Pancreas (tissue), 10 donors: ENCODE measurements at regions not wholly inside any gene's neighbourhood (a gene's known extent, or its start where the extent isn't known, plus 50 kb on each side); places are given as distances from the start of the nearest gene placed in this dataset.

Source experiments
- ATAC-seq, 4 donors: fragments of 200-7000 bp; cut with Tn5 transposase; one replicate each; pipeline versions ENCODE4 v1.8.0 to v1.9.1; 2020; ENCODE audit warnings: mild to moderate bottlenecking in 4 of 4, moderate library complexity in 4 of 4
- DNase-seq, 6 donors: peaks; one replicate each; pipeline ENCODE4 v3.0.0-alpha.2; 2020
- FAIRE-seq: peaks from 2 replicates; lab custom pipeline; 2012; peaks lifted over from hg19 to GRCh38; lab: Jason Lieb, UNC
- H3K27ac ChIP-seq, 4 donors: fragments of 200-600 bp; sonication (generic); 1 replicate in 3 of 4; 2 replicates in 1 of 4; pipeline versions ENCODE4 v1.5.0 to v1.8.0; 2020
- H3K27me3 ChIP-seq, 4 donors: fragments of 200-600 bp; one replicate each; pipeline ENCODE4 v1.8.0; 2021
- H3K36me3 ChIP-seq, 3 donors: fragments of 200-600 bp; sonication (generic) in 1 of 3; one replicate each; pipeline versions ENCODE4 v1.5.0 to v1.8.0; 2020 to 2021
- H3K4me1 ChIP-seq, 3 donors: fragments of 200-600 bp; one replicate each; pipeline ENCODE4 v1.8.0; 2021
- H3K4me3 ChIP-seq, 4 donors: fragments of 200-600 bp; sonication (generic) in 2 of 4; one replicate each; pipeline versions ENCODE4 v1.5.0 to v1.8.0; 2020 to 2021
- H3K9me3 ChIP-seq, 4 donors: fragments of 200-600 bp; one replicate each; pipeline ENCODE4 v1.8.0; 2021
- WGBS, 2 donors: extraction: QIAGEN DNeasy Blood & Tissue Kit; methylation state at CpG; one replicate each; pipeline ENCODE4 v1.1.7; 2013; 5-methylcytosine and 5-hydroxymethylcytosine counted together
- intact Hi-C, 3 donors: fragments of 100-400 bp; cut with DNase I; formaldehyde crosslinking; loops; one replicate each; pipeline versions ENCODE4 v1.11.1 to v1.14.2; 2022
- TF ChIP-seq, protein P1 (sequence below), 4 donors: fragments of 200-600 bp; sonication (generic) in 3 of 4; IDR thresholded peaks; one replicate each; pipeline versions ENCODE4 v1.5.0 to v1.8.0; 2021; ENCODE audit warnings: antibody characterized with exemption in 4 of 4
- donor health status: healthy with polysubstance abuse.
- donor health status: DM: no; HTN: no; CAD: no; lungs with moderate emphysema.
- donor health status: DM: no; HTN: no; CAD: no.
- donor health status: control.
- donor health status: control.
- donor health status: Bipolar disorder and iron deficiency.
- donor health status: DM: yes; HTN: yes; CAD: no.
- donor health status: DM: no; HTN: no; CAD: no.
- donor health status: DM: no; HTN: no; CAD: no.
- donor health status: DM: yes; HTN: yes; CAD: no.

DNA sequence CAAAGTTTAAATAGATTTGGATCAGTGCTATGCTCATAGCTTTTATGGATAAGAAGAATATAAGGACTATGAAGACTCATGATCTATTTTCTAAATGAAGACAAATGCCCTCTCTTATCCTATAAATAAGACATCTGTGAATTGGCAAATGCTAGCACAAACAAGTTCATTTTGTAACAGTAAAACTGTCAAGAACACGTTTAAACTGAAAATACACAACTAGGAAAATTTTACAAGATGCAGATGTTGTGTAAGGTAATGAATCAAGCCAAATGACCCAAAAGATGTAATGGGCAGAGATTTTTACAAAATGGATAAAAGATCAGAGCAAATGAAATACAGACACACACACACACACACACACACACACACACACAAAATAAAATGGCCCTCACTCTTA lies 180.5 kb downstream of the MOXD1 start:
- DNase-seq = no peak

GRCh38 chr6:132219901-132220300 lies 181.4 kb downstream of the MOXD1 start:
- intact Hi-C loops = loop anchor here in 2 of 3 donors (5.0 to 10.0 kb wide), 2 partner anchors 295 to 303 kb away; no protein-coding TSS in a partner anchor
- DNase-seq = no peak
- peaks cover 0 to 6% (median 0%) of the 10 kb centered on the region in 4 donors for H3K27me3 ChIP-seq
- 89 to 96% methylated on average over 1 of the region's 1 CpG for WGBS, 2 donors
- H3K4me1 ChIP-seq = no peaks in the 10 kb centered on the region
- no peak overlapping the region for H3K4me3 ChIP-seq
- ATAC-seq = no peak
- no peaks in the 10 kb centered on the region for H3K36me3 ChIP-seq
- FAIRE-seq = no peak
- TF ChIP-seq, protein P1, sequence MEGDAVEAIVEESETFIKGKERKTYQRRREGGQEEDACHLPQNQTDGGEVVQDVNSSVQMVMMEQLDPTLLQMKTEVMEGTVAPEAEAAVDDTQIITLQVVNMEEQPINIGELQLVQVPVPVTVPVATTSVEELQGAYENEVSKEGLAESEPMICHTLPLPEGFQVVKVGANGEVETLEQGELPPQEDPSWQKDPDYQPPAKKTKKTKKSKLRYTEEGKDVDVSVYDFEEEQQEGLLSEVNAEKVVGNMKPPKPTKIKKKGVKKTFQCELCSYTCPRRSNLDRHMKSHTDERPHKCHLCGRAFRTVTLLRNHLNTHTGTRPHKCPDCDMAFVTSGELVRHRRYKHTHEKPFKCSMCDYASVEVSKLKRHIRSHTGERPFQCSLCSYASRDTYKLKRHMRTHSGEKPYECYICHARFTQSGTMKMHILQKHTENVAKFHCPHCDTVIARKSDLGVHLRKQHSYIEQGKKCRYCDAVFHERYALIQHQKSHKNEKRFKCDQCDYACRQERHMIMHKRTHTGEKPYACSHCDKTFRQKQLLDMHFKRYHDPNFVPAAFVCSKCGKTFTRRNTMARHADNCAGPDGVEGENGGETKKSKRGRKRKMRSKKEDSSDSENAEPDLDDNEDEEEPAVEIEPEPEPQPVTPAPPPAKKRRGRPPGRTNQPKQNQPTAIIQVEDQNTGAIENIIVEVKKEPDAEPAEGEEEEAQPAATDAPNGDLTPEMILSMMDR (IDR thresholded peaks at IDR 0.05) = no peak
- no peaks in the 10 kb centered on the region for H3K9me3 ChIP-seq
- H3K27ac ChIP-seq = no peak overlapping the region

More for the DNA sequence above, 180.5 kb downstream of the MOXD1 start:
- peaks cover 0 to 6% (median 0%) of the 10 kb centered on the region in 4 donors for H3K27me3 ChIP-seq
- no peak overlapping the region for H3K27ac ChIP-seq
- ATAC-seq (no peak), FAIRE-seq (no peak)
- no peaks in the 10 kb centered on the region for H3K9me3 ChIP-seq
- H3K4me3 ChIP-seq = no peak overlapping the region
- TF ChIP-seq, protein P1 (IDR thresholded peaks at IDR 0.05) = no peak
- no peaks in the 10 kb centered on the region for H3K4me1 ChIP-seq
- WGBS, 2 donors = 13 to 21% methylated on average over 1 of the region's 1 CpG
- H3K36me3 ChIP-seq = no peaks in the 10 kb centered on the region
- intact Hi-C loops = no loop called here

- H3K27ac ChIP-seq = no peak overlapping the region
- peak in 3 of 4 donors; percentile 57 to 68 (median 57) for ATAC-seq
- H3K27me3 ChIP-seq = peaks cover 0 to 6% (median 0%) of the 10 kb centered on the region in 4 donors
- intact Hi-C loops = loop anchor here in 2 of 3 donors (5.0 to 10.0 kb wide), 2 partner anchors 293 to 301 kb away; no protein-coding TSS in a partner anchor
- FAIRE-seq = peak; percentile 97
- TF ChIP-seq, protein P1 (IDR thresholded peaks at IDR 0.05) = peak in 3 of 4 donors; percentile 15 to 45 (median 41)
- no peak for DNase-seq
- H3K4me1 ChIP-seq = no peaks in the 10 kb centered on the region
- H3K4me3 ChIP-seq = no peak overlapping the region
- 22 to 23% methylated on average over 5 of the region's 5 CpGs for WGBS, 2 donors
- no peaks in the 10 kb centered on the region for H3K9me3 ChIP-seq
- no peaks in the 10 kb centered on the region for H3K36me3 ChIP-seq
These were observed 183.1 kb downstream of the MOXD1 start for GRCh38 chr6:132218059-132218696.

DNA sequence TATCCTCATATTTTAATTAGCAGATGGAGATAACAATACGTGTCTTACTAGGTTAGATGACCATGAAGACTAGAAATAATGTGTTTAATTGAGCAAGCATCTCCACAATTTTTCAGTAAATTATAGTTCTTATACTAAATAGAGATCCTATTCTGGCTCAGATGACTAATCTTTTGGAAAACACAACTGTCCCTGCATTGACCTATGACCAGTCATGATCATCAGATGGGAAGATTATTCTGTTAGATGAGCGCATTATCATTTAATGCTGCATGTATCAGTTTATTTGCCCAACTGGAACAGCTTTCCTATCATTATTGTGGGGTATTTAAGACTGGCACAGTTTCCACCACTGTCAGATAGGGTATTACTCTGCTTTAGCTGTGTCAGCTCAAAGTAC lies 185.5 kb downstream of the MOXD1 start:
- intact Hi-C loops = loop anchor here in 2 of 3 donors (5.0 to 10.0 kb wide), 2 partner anchors 291 to 299 kb away; no protein-coding TSS in a partner anchor
- no peak for ATAC-seq

More for the DNA sequence above, 185.5 kb downstream of the MOXD1 start:
- TF ChIP-seq, protein P1 (IDR thresholded peaks at IDR 0.05) = no peak
- Histone ChIP-seq H3K27ac (no peak overlapping the region), H3K36me3 (no peaks in the 10 kb centered on the region), H3K4me3 (no peak overlapping the region), H3K9me3 (no peaks in the 10 kb centered on the region), H3K27me3 (peaks cover 0 to 6% (median 0%) of the 10 kb centered on the region in 4 donors), H3K4me1 (no peaks in the 10 kb centered on the region)
- DNase-seq (no peak), FAIRE-seq (no peak)
- WGBS, 2 donors = 49 to 66% methylated on average over 2 of the region's 2 CpGs
